HG02884 (cell line): ENCODE measurements at regions not wholly inside any gene's neighbourhood (a gene's known extent, or its start where the extent isn't known, plus 50 kb on each side); places are given as distances from the start of the nearest gene placed in this dataset.

Source experiments
- ATAC-seq: cut with Tn5 transposase; IDR thresholded peaks from one replicate; pipeline ENCODE4 v1.9.1; 2021; ENCODE audit warnings: mild to moderate bottlenecking, moderate library complexity; ENCODE audit not compliant: unreplicated experiment

DNA sequence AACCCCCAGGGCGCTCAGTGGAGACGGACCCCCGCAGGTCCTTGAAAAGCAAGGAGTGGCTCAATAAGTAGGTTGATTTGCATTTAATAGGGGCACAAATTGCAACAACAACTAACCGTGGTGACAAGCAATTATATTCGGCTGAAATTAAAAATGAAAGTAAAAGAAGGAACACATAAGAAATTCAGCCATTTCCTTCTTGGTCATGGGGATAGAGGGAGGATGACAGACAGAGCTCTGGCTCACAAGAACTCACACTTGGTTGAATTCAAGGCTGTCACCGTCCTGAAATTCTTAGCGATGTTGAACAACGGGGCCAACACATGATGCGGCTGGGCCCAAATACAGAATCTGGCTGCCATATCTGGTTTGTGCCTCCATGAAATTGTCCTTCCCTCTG, 129.0 kb downstream of the EDN3 start:
- no peak for ATAC-seq

DNA sequence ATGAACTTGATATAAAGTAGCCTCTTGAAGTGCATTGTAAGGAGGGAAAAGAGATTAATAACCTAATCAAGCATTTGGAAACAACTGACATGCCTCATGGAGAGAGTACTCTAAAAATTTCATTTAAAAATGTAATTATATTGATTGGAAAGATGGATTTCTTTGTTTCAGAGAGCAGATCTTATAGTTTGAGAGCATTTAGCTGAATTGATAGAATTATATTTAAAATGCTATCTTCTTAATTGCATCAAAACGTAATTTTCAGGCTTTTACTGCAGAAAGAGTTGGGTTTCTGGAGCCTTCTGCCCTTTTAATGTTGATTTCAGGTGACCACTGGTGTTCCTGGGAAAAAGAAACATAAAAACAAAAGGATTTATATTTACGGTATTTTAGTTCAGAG, 130.6 kb downstream of the EDN3 start:
- no peak for ATAC-seq

DNA sequence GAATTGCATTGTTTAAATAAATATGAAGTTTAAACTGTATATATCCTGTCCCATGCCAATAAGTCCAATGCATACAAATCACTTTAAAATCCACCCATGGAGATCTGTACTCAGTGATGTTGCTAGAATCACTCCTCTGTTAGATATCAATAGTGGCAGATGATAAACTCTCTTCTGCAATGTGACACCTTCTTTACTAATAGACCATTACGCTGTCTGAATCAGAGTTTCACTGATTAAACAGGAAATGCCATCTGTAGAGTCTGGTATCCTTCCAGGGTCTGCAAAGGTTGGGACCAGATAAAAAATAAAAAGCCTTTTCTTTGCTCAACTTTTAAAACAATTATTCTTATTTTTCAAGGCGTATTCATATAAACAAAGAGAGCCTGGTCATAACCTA, 134.5 kb downstream of the EDN3 start:
- no peak for ATAC-seq

DNA sequence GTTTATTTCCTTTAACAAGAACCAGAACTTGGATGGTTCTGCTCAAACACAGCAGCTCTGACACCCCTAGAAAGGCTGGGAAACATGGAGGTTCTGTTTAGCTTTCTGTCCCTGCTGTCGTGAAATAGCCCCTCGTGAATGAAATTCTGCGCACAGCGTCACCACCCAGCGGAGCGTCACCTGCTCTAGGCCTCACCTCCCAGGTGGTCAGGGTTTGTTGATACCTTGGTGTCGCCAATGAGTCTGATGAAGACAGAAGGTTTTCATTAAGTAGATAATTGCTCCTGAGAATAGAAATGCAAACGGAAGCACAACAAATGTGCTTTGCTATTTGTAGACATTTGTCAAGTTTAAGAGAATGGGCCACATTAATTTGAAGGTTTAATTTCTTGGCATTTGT, 135.1 kb downstream of the EDN3 start:
- ATAC-seq, result no peak

DNA sequence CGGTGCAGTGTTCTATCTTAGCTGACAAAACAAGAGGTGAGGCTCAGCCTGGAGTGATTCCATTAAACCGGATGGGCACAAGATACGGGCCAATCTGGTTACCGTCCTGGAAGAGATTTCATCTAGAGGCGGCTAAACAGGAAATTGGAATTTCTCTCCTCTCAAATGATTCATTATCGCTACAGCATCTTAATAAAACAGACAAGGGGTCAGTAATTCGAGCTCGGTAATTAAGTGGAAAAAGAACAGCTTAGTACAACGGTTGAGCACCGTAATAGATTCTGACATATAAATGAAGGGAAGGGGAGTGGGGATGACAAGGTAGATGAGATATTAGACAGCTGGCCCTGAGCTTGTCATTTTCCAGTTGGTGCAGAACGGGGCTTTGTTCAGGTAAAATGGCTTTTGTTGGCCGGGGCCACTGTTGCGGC, 137.2 kb downstream of the EDN3 start:
- ATAC-seq, result no peak

DNA sequence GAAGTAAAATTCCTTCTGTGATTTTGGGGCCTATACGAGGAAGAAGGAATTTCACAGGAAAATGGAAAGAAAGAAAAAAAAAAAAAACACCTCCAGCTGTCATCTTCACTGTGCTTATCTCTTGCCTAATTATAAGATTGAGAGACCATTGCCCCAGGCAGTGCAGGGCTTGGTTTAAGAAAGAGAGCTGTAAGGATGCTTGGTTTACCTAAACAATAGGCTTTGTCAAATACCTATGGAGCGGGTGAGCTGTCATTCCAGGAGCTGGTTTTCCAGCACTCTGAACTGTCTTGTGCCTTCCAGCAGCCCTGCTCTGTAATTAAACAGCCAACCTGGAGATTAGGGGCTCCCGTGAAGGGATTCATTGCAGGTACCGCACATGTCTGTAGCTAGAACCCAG, 137.8 kb downstream of the EDN3 start:
- no peak for ATAC-seq

DNA sequence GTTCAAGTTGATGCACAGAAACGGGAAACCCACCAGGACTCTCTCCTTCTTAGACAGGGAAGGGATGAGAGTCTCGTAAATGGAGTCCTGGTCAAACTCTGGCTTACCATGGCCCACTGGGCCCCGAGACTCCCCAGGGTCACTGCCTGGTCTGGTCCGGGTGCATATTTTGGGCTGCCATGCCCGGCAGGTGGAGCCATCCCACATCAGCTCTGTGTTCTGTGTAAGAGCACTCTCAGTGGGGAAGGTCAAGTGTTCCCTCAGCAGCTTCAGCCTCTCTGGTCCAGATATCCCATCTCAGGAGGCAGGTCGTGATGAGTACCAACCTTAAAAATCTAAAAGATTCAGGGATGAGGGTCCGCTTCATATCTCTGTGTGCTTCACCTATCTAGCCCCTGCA, 138.8 kb downstream of the EDN3 start:
- ATAC-seq, result no peak

DNA sequence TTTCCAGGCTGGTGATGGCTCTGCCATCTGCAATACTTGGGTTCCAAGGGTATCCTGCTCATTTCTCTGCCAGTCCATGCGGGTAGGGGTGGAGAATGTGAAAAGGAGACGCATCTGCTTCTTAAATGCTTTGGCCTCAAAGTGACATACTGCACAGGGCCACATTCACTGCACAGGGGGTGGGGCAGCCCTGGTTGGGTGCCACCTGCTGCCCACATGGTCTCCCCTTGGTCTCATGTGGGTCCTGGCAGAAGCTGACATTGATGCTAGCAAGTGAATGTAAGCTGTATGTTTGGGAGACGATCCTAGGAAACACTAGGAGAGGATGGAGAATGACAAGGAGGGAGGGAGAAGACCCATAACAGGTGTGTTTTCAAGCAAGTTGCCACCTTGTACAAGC, 140.9 kb downstream of the EDN3 start:
- ATAC-seq, result no peak

DNA sequence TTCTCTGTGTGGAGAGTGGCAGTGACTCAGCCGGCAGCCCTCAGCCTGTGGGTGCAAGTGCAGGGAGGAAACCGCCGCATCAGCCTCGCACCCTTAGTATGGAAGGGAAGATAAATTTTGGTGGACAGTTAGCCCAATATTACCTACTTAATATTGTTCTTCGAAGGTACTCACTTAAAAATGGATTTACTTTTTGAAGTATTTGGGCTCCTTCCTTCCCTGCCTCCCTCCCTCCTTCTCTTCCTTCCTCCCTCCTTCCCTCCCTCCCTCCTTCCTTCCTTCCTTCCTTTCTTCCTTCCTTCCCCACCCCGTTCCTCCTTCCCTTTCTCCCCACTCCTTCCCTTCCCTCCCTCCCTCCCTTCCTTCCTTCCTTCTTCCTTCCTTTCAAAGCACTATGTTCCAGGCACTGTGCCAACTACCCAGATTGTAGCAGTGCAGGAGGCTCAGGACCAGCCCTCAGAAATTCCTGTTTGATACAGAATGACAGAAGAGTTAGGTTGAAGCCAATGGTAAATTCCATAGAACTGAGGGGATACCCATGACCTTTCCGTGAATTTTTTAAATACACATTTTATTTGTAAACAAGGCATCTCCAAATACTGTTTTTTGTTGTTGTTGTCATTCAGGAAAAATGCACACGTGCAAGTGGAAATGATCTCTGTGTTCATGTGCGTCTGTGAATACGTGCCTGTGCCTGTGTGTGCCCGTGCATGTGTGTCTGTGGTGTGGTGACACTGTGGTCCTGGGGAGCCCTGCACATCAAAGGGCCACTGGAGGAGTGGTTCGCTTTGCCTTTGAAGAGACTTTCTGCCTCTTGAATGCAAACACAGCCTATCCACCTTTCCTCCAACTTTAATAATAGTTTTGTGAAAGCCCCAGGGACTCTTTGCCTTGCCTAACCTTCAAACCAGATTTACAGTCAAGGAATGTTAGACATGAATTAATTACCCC, 141.7 kb downstream of the EDN3 start:
- ATAC-seq, result no peak

DNA sequence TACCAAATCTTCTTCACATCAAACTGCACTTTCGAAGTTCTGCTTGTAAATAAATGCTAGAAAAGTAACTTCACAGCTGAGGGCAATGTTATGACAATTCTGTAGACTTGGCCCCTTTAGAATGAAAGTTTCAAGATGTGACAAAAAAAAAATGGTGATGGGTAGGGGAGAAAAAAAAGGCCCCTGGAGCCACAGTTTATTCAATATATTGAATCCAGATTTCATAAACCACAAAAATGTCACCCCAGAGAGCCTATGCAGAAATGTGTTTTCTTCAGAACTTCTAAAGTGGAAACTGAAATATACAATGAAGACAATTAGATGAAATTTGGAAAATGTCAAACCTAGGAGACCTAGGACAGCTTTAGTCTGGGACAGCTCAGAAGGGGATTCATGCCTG, 143.1 kb downstream of the EDN3 start:
- ATAC-seq, result no peak

DNA sequence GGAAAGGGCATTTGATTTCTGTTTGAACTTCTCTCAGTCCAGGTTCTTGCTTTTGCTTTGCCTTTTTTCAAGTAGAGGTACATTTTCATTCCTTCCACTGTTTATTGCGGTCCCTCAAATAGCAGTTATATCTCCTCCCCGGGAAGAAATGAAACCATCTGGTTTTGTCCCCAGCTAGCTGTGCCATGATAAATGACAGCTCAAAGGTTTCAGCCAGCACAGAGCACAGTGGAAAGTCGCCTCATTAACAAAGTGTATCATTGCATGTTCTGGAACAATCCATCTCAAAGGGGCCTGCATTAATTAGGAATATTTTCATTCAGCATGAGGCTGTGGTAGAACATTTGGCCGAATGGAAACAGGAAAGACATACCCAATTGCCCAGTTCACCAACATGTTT, 146.0 kb downstream of the EDN3 start:
- ATAC-seq, result no peak

DNA sequence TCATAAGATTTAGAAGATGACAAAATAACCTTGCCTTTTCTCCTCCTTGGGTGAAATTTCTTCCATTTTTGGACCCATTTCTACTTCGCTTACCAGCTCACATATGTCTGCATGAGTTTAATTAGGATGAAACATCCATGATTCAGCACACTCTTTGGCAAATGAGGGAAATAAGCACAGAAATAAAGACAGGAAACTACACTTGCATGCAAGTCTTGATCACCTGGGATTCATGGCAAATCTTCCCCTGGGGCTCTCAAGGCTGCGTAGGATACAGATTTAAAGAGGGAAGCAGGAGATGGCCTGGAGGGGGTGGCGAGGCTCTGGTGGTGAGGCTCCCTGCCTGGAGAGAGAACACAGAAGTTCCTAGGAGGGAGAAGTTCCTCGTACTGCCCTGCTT, 147.8 kb downstream of the EDN3 start:
- ATAC-seq, result no peak

DNA sequence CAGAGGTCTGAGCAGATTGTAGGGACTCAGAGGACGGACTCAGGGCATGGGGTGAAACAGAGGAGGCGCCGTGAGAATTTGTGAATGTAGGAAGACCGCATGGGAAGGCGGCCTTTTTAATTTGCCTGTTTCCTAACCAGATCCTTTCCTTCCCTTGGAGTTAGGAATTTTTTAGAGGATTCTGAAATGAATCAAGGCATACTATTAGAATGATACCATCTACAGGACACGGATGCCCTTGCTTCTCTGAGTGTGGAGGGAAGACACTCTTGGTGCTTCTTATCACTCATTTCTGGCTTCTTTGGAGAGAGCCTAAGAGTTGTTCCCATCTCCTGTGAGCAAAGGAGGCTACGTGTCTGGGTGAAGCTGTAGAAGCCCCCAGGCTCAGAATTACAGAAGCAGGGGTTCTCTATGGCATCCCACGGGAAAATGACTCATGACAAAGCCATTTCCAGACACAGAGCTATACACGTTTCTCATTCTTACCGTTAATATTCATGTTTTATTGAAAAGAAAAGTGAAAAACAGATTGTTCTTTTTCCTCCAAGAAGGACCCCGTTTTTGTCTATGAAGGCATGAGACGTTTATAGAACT, 148.5 kb downstream of the EDN3 start:
- ATAC-seq, result no peak

DNA sequence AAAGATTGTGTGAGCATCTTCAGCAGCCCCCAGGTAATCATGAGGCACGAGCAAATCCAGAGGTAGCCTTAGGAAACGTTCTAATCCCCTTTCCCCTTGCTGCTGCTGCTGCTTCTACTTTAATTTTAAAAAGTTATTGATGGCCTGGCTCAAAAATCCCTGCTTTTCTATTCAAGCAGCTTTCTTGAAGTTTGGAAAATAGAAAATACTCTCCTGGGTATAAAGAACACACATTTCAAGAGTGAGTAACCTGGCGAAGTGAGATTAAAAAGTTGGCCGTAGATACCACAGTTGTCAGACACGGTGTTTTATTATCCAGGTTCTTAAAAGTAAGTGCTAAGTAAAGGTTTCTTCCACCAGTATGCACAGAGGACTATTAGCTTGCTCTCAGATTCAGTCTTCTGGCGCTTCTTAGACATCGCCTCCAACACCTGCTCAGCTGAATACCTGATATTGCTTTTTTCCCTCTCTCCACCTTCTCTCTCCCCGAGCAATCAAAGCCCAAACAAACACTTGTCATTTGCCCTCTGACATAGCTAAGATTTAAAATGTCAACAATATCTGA, 150.7 kb downstream of the EDN3 start:
- ATAC-seq, result no peak

DNA sequence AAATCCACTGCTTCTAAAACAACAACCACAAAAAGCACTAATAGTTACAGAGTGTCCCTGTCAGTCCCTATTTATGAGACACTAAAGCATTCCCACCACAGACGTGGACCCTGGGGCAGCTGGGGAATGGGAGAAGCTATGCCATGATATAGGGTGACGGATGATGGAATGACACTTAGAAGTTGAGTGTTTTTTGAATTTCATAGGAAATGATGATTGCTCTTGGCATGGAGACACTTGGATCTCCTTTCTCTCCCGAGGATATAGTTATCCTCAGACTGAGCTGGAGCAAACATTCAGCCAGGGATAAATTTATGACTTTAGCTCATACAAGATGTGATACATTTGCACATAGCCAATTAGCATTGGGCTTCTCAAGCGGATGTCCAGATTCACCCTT, 151.2 kb downstream of the EDN3 start:
- no peak for ATAC-seq

DNA sequence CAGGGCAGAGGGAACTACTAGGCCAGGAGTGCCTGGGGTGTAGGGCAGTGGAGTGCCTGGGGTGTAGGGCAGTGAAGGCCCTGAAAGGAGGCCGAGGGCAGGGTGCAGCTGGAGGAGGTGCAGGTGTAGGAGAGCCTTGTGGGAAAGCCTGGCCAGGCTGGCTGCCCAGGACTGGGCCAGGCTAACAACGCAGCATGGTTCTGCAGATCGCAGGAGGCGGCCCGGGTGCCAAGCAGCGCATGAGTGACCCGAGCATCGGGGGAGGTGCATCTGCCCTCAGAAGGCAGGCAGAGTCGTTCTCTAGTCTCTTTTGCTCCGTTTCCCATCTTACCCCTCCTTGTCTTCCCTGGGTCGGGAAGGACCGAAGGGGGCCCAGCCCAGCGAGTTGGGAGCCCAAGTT, 151.5 kb upstream of the PHACTR3 start:
- no peak for ATAC-seq

DNA sequence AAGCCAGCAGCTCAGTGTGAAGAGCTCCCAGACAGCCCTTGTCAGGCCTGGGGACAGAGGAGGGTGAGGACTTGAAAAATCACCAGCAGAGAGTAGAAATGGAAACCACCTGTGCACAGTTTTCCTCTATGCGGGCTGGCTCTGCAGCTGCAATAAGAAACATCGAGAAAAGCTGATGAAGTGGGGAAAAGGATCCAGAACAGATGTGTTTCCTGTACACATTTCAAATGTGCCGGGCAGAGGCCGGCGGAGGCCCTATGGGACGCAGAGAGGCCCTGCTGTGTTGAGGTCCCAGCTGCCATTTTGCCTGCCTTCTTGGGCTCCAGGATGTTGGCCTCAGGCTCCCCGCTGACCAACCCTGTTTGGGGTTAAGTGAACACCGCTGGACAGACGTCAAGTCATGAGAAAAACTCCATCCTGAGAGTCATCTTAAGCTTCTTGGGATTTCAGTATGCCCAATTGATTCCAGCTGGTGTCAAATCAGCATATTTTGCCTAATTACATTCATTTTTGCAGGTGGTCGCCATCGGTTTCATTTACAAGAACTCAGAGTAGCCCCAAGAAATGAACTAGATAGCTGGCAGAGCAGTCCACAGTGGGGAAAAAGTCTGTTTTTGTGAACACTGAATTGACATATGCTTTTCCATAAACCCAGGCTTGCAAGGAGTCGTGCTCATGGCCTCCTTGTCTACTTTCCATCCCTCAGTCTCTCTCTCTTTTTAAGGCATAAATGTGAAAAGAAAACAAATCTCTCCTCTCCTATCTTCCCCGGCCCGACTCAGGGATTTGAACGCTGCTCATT, 150.4 kb upstream of the PHACTR3 start:
- ATAC-seq, result no peak

DNA sequence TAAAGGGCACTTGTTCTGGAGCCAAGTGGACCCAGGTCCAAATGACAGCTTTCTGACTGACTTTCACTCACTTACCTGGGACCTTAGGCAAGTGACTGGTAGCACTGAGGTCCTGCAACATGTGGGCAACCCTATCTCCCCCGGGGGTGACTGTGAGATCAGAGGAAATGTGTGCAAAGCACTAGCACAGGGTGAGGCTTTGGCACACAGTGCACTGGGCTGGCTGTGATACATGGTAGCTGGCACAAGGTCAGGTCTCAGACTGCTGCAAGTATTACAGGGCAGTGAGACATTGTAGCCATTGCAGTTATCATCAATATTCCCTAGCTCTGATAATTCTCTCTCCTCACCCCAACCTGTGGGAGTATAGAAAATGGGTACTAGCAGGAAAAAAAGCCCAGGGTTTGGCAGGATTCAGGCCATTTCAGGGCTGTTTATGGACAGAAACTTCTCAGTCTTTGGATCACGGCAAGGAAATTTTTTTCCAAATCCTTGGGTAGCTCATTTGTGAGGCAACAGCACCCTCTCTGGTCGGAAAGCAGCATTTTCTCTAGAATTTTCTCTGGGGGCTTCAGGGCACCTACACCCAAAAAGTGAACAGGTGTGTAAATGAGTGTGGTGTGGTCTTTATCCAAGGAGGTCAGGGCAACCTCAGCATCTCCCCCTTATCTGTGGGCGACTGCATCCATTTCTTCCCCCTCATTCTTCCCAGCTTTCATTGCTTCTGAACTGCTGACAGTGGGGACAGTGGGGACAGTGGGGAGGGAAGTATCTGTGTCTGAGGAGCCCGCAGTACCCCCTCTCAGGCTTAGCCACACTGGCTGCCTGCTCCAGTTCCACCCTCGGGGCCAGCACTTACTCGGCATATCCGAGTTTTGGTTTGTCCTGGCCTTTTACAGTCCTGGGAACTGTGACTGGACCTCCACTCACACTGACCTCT, 148.7 kb upstream of the PHACTR3 start:
- no peak for ATAC-seq

DNA sequence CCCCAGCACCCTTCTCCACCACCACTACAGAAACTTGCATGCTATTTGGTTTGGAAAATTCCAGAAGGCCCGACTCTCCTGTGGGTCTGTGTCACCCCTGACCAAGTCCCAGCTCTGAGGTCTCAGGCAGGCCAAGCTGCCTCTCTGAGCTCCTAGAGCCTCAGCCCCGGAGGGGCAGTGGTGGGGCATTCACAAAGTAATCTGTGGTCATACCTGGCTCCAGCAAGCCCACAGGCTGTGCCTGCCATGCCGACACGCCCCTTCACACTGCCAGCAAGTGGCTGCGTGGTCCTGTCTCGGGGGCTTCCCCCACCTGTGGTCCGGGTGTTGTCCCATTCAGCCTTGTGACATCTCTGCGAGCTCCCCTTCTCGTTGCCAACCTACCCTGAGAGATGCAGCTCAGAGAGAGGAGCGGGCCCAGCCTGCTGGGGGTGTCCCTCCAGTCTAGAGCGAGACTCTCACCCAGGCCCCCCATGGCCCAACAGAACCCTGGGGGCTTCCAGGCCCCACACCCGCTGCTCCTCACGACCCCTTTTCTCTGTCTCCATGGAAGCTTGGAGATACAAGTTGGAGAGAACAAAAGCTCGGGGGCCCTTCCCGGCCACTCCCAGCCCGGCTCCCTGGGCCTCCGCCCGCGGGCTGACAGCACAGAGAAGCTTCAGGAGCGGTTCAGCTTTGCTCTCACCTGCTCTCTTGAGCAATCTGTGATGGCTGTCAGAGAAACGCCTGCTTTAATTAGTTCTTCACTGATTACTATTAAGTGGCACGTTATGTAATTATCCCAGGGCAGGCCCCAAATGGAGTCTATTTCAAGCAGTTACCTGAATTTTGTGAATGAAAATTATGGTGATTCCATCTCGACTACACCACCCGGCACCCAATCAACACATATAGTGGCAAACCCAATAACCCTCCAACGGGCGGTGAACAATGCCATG, 147.7 kb upstream of the PHACTR3 start:
- ATAC-seq, result no peak
